OCI-LY7 (cell line): ENCODE measurements at regions not wholly inside any gene's neighbourhood (a gene's known extent, or its start where the extent isn't known, plus 50 kb on each side); places are given as distances from the start of the nearest gene placed in this dataset.

Experiments
- BruUV-seq: library from RNA; stranded (reverse); fragments of 400-500 nt; replicated peaks from 2 replicates; lab custom pipeline; 2021; lab: Mats Ljungman, UMichigan
- CTCF ChIA-PET: fragments of 300-600 bp; sonication (Branson Sonifier 250); formaldehyde crosslinking; loops from one replicate; lab custom pipeline; 2022; ENCODE audit warnings: antibody characterized with exemption; ENCODE audit not compliant: unreplicated experiment; lab: Charles Lee
- POLR2A ChIA-PET: fragments of 300-600 bp; sonication (Branson Sonifier 250); formaldehyde crosslinking; loops from one replicate; lab custom pipeline; 2022; ENCODE audit warnings: antibody characterized with exemption; lab: Charles Lee
- DNase-seq: peaks from one replicate; pipeline ENCODE4 v3.0.0-alpha.2; 2015; ENCODE audit warnings: low spot score
- H2AFZ ChIP-seq: fragments of 200-600 bp; sonication (generic), shearing (Covaris generic); 2 replicates; pipeline ENCODE4 v1.6.1; 2014; ENCODE audit warnings: mild to moderate bottlenecking, antibody characterized with exemption, low read length, moderate library complexity
- H3K27ac ChIP-seq: fragments of 200-600 bp; sonication (generic); 2 replicates; pipeline ENCODE4 v1.5.1; 2014; ENCODE audit warnings: mixed run types, low read depth, mild to moderate bottlenecking, moderate library complexity, low read length, inconsistent platforms; ENCODE audit not compliant: poor library complexity, severe bottlenecking
- H3K36me3 ChIP-seq: fragments of 200-600 bp; sonication (generic); 2 replicates; pipeline ENCODE4 v1.6.1; 2014; ENCODE audit warnings: mild to moderate bottlenecking, antibody characterized with exemption, low read length, moderate library complexity, mixed read lengths; ENCODE audit not compliant: insufficient read depth
- H3K4me1 ChIP-seq: fragments of 200-600 bp; sonication (generic); 2 replicates; pipeline ENCODE4 v1.5.1; 2014; ENCODE audit warnings: mild to moderate bottlenecking, low read length; ENCODE audit not compliant: insufficient read depth, poor library complexity, severe bottlenecking
- H3K4me2 ChIP-seq: fragments of 200-600 bp; sonication (generic); 2 replicates; pipeline ENCODE4 v1.6.1; 2014; ENCODE audit warnings: mild to moderate bottlenecking, low read length
- H3K4me3 ChIP-seq: fragments of 200-600 bp; sonication (generic); 2 replicates; pipeline ENCODE4 v1.5.1; 2014; ENCODE audit warnings: mild to moderate bottlenecking, low read depth, low read length; ENCODE audit not compliant: poor library complexity, severe bottlenecking
- H3K79me2 ChIP-seq: fragments of 200-600 bp; sonication (generic); 2 replicates; pipeline ENCODE4 v1.6.1; 2016; ENCODE audit warnings: low read depth, mild to moderate bottlenecking, low read length, moderate library complexity, mixed read lengths; ENCODE audit not compliant: insufficient read depth
- H3K9me2 ChIP-seq: fragments of 200-600 bp; sonication (generic); 2 replicates; pipeline ENCODE4 v1.6.1; 2016; ENCODE audit warnings: mild to moderate bottlenecking, low read length, mixed read lengths; ENCODE audit not compliant: insufficient read depth
- H3K9me3 ChIP-seq: fragments of 200-600 bp; sonication (generic); 2 replicates; pipeline ENCODE4 v1.6.1; 2014; ENCODE audit warnings: mild to moderate bottlenecking, mixed run types, low read length, mixed read lengths
- H4K20me1 ChIP-seq: fragments of 200-600 bp; sonication (generic); 2 replicates; pipeline ENCODE4 v1.6.1; 2014; ENCODE audit warnings: mild to moderate bottlenecking, antibody characterized with exemption, low read length, moderate library complexity, mixed read lengths; ENCODE audit not compliant: insufficient read depth
- EZH2phosphoT487 ChIP-seq: fragments of 200-600 bp; sonication (generic); IDR thresholded peaks from 2 replicates; pipeline ENCODE4 v1.6.1; 2018; ENCODE audit warnings: low read depth, borderline replicate concordance, mild to moderate bottlenecking, mixed run types, antibody characterized with exemption, low read length, moderate library complexity, mixed read lengths
- intact Hi-C: fragments of 100-400 bp; cut with micrococcal nuclease; formaldehyde crosslinking; loops from one replicate; pipeline ENCODE4 v1.10.0; 2022; ENCODE audit not compliant: unreplicated experiment
- TF ChIP-seq, protein P1 (sequence below): fragments of 200-600 bp; sonication (generic); conservative IDR thresholded peaks from 2 replicates; pipeline ENCODE4 v1.5.1; 2014; ENCODE audit warnings: mild to moderate bottlenecking, antibody characterized with exemption, low read length, moderate library complexity, mixed read lengths

DNA sequence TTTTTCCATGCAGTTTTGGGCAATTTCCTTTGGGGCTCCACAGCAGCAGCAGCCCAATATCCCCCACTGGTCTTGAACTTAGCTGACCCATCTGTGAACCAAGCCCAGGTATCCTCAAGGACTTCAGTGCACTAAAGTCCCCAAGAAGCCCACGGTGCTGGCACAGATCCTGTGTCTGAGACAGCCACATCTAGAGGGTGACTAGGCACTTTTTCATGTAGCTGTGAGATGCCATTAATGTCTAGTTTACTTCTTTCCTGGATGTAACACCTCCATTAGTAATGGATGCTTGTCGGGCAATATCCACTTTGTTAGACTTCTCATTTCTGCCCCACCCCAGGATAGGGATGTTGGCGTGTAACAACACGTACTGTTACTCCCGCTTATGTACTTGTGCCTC, 117.9 kb downstream of the GPCPD1 start:
- H3K9me3 ChIP-seq, result no peaks in the 10 kb centered on the region
- no peak for DNase-seq
- no peak overlapping the region for H3K4me2 ChIP-seq
- ChIA-PET CTCF (no interaction called here), POLR2A (no interaction called here)
- no TSS peak for BruUV-seq
- intact Hi-C loops, result no loop called here
- no peak overlapping the region for H3K4me3 ChIP-seq
- no peak overlapping the region for H3K27ac ChIP-seq
- no peaks in the 10 kb centered on the region for H3K9me2 ChIP-seq
- H4K20me1 ChIP-seq, result no peaks in the 10 kb centered on the region
- H2AFZ ChIP-seq, result no peak overlapping the region
- H3K4me1 ChIP-seq, result no peaks in the 10 kb centered on the region
- TF ChIP-seq, protein P1, sequence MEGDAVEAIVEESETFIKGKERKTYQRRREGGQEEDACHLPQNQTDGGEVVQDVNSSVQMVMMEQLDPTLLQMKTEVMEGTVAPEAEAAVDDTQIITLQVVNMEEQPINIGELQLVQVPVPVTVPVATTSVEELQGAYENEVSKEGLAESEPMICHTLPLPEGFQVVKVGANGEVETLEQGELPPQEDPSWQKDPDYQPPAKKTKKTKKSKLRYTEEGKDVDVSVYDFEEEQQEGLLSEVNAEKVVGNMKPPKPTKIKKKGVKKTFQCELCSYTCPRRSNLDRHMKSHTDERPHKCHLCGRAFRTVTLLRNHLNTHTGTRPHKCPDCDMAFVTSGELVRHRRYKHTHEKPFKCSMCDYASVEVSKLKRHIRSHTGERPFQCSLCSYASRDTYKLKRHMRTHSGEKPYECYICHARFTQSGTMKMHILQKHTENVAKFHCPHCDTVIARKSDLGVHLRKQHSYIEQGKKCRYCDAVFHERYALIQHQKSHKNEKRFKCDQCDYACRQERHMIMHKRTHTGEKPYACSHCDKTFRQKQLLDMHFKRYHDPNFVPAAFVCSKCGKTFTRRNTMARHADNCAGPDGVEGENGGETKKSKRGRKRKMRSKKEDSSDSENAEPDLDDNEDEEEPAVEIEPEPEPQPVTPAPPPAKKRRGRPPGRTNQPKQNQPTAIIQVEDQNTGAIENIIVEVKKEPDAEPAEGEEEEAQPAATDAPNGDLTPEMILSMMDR, result no peak
- no peak for TF ChIP-seq EZH2phosphoT487
- H3K36me3 ChIP-seq, result no peaks in the 10 kb centered on the region
- no peaks in the 10 kb centered on the region for H3K79me2 ChIP-seq

DNA sequence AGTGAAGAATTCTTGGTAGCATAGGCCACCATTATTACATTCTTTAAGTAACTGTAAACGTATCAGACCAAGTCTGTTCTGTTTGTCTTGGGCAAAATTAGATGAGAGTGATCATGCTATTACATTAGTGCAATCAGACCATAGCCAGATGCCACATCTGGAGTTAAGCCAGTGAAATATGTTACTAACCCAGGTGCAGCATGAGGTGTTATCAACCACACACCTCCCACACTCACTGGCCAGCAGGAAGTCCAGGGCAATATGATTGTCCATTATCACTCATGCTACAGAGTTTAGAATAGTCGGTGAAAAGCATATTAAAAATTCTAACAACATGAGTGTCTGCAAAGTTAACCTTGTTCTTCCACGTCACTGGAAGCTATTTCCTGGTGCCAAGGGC, 119.4 kb downstream of the GPCPD1 start:
- Histone ChIP-seq H3K9me3 (no peaks in the 10 kb centered on the region), H3K27ac (no peak overlapping the region), H3K36me3 (no peaks in the 10 kb centered on the region), H3K9me2 (no peaks in the 10 kb centered on the region), H4K20me1 (no peaks in the 10 kb centered on the region), H3K79me2 (no peaks in the 10 kb centered on the region), H3K4me2 (no peak overlapping the region), H3K4me1 (no peaks in the 10 kb centered on the region), H3K4me3 (no peak overlapping the region), H2AFZ (no peak overlapping the region)
- TF ChIP-seq, protein P1, result no peak
- no peak for TF ChIP-seq EZH2phosphoT487
- ChIA-PET POLR2A (interaction anchor here (0.6 kb wide), 1 partner anchor 991 kb away, joined by 3 read pairs; no protein-coding TSS in a partner anchor), CTCF (no interaction called here)
- no peak for DNase-seq
- intact Hi-C loops, result no loop called here
- BruUV-seq, result no TSS peak

DNA sequence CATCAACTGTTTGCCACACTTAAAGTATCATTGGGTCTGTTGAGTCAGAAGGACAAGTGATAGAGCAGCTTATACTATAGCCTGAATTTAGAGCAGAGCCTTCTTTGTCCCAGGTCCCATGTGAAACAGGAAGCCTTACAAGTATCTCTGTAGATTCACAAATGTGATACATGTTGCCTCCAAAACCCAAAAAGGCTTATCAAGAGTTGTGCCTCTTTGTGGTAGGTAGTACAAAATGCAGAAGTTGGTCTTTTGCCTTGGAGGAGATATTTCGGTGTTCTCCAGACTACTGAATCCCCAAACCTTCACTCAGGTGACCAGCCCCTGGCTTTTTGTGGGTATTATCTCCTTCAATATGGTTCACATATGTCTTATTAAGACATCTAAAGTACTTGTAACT, 121.2 kb downstream of the GPCPD1 start:
- no peaks in the 10 kb centered on the region for H3K36me3 ChIP-seq
- intact Hi-C loops, result no loop called here
- H3K4me1 ChIP-seq, result no peaks in the 10 kb centered on the region
- no peak overlapping the region for H3K4me3 ChIP-seq
- H3K9me2 ChIP-seq, result no peaks in the 10 kb centered on the region
- ChIA-PET POLR2A (no interaction called here), CTCF (no interaction called here)
- H3K79me2 ChIP-seq, result no peaks in the 10 kb centered on the region
- no peak overlapping the region for H2AFZ ChIP-seq
- H3K27ac ChIP-seq, result no peak overlapping the region
- no peak for TF ChIP-seq EZH2phosphoT487
- TF ChIP-seq, protein P1, result no peak
- no peaks in the 10 kb centered on the region for H4K20me1 ChIP-seq
- H3K4me2 ChIP-seq, result no peak overlapping the region
- no peak for DNase-seq
- no TSS peak for BruUV-seq
- H3K9me3 ChIP-seq, result no peaks in the 10 kb centered on the region
